Kidney (tissue), 13 donors: ENCODE measurements at regions not wholly inside any gene's neighbourhood (a gene's known extent, or its start where the extent isn't known, plus 50 kb on each side); places are given as distances from the start of the nearest gene placed in this dataset.

Source experiments
- DNase-seq, 5 donors: peaks; one replicate each; pipeline ENCODE4 v3.0.0-alpha.2; 2013 to 2020
- FAIRE-seq: peaks from 2 replicates; lab custom pipeline; 2012; peaks lifted over from hg19 to GRCh38; lab: Jason Lieb, UNC
- H3K27ac ChIP-seq, 2 donors: one replicate each; pipeline ENCODE4 v1.7.0; 2013; ENCODE audit warnings: low read depth in 2 of 2, low read length in 2 of 2, inconsistent platforms in 1 of 2
- H3K27me3 ChIP-seq: one replicate; pipeline ENCODE4 v1.7.1; 2013; ENCODE audit warnings: low read length, inconsistent platforms; ENCODE audit not compliant: control insufficient read depth, insufficient read depth
- H3K36me3 ChIP-seq, 3 donors: one replicate each; pipeline versions ENCODE4 v1.7.0 to v1.7.1; 2013; ENCODE audit warnings: low read length in 3 of 3, control low read depth in 1 of 3, inconsistent platforms in 1 of 3; ENCODE audit not compliant: insufficient read depth in 3 of 3, control insufficient read depth in 2 of 3
- H3K4me1 ChIP-seq, 3 donors: one replicate each; pipeline versions ENCODE4 v1.7.0 to v1.7.1; 2013; ENCODE audit warnings: low read length in 3 of 3, inconsistent platforms in 1 of 3, low read depth in 1 of 3; ENCODE audit not compliant: control insufficient read depth in 2 of 3, insufficient read depth in 2 of 3
- H3K4me3 ChIP-seq, 3 donors: one replicate each; pipeline versions ENCODE4 v1.7.0 to v1.8.1; 2013; ENCODE audit warnings: low read length in 3 of 3, control low read depth in 1 of 3, inconsistent platforms in 1 of 3
- H3K9ac ChIP-seq, 3 donors: one replicate each; pipeline versions ENCODE4 v1.7.0 to v1.7.1; 2013; ENCODE audit warnings: low read length in 3 of 3, control low read depth in 1 of 3, inconsistent platforms in 1 of 3
- H3K9me3 ChIP-seq, 3 donors: one replicate each; pipeline versions ENCODE4 v1.7.0 to v1.7.1; 2013; ENCODE audit warnings: low read length in 3 of 3, control low read depth in 1 of 3, inconsistent platforms in 1 of 3; ENCODE audit not compliant: control insufficient read depth in 2 of 3, insufficient read depth in 1 of 3
- intact Hi-C: fragments of 100-400 bp; cut with DNase I; formaldehyde crosslinking; loops from one replicate; pipeline ENCODE4 v1.11.1; 2022
- TF ChIP-seq, protein P1 (sequence below): IDR thresholded peaks from 3 replicates; pipeline ENCODE4 v1.5.1; 2012; ENCODE audit warnings: mild to moderate bottlenecking, moderate library complexity, borderline replicate concordance; ENCODE audit not compliant: insufficient read depth; ENCODE audit errors: extremely low read depth
- donor health status: control.
- donor health status: control.
- donor health status: control.
- donor health status: control.
- donor health status: control.
- donor health status: DM: yes; HTN: yes; CAD: no.
- donor health status: Normal renal cell carcinoma (clear cell type).

DNA sequence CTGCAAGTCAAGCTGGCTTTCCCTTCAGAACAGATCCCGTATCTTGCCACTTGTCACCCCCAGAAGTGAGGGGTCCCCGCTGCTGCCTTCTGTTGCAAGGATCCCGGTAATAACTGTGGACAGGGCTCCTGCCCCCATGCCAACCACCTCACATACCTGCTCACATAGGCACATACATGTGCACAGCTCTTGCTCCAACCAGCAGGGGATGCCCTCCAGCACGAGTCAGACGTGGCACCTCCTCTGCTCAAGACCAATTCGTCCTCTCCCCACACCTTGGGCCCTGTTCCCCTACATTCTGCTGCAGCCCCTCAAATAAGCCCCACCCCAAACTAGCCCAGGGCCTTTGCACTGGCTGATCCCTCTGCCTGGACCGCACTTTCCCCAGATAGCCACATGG is 163.3 kb downstream of the CRYBB2 start:
- TF ChIP-seq, protein P1, sequence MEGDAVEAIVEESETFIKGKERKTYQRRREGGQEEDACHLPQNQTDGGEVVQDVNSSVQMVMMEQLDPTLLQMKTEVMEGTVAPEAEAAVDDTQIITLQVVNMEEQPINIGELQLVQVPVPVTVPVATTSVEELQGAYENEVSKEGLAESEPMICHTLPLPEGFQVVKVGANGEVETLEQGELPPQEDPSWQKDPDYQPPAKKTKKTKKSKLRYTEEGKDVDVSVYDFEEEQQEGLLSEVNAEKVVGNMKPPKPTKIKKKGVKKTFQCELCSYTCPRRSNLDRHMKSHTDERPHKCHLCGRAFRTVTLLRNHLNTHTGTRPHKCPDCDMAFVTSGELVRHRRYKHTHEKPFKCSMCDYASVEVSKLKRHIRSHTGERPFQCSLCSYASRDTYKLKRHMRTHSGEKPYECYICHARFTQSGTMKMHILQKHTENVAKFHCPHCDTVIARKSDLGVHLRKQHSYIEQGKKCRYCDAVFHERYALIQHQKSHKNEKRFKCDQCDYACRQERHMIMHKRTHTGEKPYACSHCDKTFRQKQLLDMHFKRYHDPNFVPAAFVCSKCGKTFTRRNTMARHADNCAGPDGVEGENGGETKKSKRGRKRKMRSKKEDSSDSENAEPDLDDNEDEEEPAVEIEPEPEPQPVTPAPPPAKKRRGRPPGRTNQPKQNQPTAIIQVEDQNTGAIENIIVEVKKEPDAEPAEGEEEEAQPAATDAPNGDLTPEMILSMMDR, result no peak
- Histone ChIP-seq H3K9ac (no peak overlapping the region), H3K36me3 (peaks cover 0 to 5% (median 3%) of the 10 kb centered on the region in 3 donors), H3K27me3 (no peaks in the 10 kb centered on the region), H3K27ac (no peak overlapping the region), H3K9me3 (no peaks in the 10 kb centered on the region), H3K4me1 (peaks cover 0 to 31% (median 4%) of the 10 kb centered on the region in 3 donors), H3K4me3 (no peak overlapping the region)
- intact Hi-C loops, result no loop called here
- FAIRE-seq (no peak), DNase-seq (no peak)

DNA sequence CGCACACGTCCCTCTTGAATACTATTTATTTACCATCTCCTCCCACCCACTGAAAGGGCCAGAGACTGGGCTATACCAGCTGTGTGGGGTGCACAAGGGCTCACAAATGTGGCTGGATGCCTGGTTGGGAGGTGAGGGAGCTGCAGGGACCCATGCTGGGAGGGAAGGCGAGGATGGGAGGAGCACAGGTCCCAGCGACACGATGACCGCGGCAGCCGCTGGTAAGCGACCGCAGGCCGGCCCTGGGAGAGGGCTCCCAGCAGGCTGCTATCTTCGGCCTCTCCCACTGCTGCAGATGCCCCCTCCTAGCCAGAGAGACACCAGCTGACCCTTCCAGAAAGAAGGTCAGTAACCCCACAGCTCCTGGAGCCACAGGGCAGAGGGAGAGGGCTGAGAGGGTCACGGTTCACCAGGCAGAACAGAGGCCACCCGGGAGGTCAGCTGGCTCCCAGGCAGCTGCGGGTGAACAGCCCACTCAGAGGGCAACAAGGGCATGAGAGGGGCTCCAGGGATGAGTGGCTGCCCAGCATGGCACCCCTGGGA is 163.9 kb downstream of the CRYBB2 start:
- H3K27me3 ChIP-seq, result no peaks in the 10 kb centered on the region
- H3K4me3 ChIP-seq, result no peak overlapping the region
- no peaks in the 10 kb centered on the region for H3K9me3 ChIP-seq
- FAIRE-seq, result no peak
- peak in 2 of 5 donors; percentile 27 to 30 for DNase-seq
- H3K36me3 ChIP-seq, result peaks cover 0 to 5% (median 3%) of the 10 kb centered on the region in 3 donors
- H3K27ac ChIP-seq, result no peak overlapping the region
- no peak overlapping the region for H3K9ac ChIP-seq
- intact Hi-C loops, result no loop called here
- TF ChIP-seq, protein P1, result no peak
- H3K4me1 ChIP-seq, result peaks cover 0 to 31% (median 4%) of the 10 kb centered on the region in 3 donors

DNA sequence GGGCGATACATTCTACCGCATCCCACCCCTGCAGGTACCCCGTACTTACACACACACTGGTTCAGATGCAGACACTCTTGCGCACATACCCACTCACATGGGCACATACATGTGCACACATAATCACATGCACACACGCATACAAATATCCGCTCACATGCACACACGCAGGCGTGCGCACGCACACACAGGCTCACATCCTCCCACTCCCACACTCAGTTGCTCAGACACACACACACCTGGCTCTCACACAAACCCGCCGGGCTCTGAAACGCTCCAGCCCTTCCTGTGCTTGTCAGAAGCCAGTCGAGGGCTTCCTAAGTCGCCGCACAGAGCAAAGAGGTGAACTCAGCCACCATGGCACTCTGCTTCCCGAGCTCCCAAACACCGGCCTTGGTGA is 164.5 kb downstream of the CRYBB2 start:
- no peak overlapping the region for H3K9ac ChIP-seq
- H3K9me3 ChIP-seq, result no peaks in the 10 kb centered on the region
- FAIRE-seq (no peak), DNase-seq (peak in 1 of 5 donors; percentile 25)
- no peaks in the 10 kb centered on the region for H3K27me3 ChIP-seq
- H3K4me3 ChIP-seq, result no peak overlapping the region
- intact Hi-C loops, result no loop called here
- H3K4me1 ChIP-seq, result peaks cover 0 to 33% (median 4%) of the 10 kb centered on the region in 3 donors
- H3K36me3 ChIP-seq, result peaks cover 0 to 5% (median 0%) of the 10 kb centered on the region in 3 donors
- TF ChIP-seq, protein P1, result no peak
- no peak overlapping the region for H3K27ac ChIP-seq

DNA sequence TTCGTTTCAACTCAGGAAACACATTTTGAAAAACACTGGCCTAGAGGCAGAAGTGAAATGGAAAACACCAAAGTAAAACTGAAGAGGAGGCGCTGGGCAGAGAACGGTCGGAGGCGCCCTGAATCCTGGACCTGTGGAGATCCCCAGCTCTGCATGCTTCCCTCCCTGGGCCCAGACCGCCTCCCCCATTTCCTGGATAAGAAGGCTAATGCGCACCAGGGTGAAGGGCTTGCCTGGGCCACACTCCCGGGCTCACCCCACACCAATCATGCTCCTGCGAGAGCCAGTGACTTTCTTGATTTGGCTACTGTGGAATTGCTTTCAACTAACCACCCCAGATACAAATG is 167.1 kb downstream of the CRYBB2 start:
- TF ChIP-seq, protein P1, result no peak
- DNase-seq (no peak), FAIRE-seq (no peak)
- H3K9ac ChIP-seq, result no peak overlapping the region
- peaks cover 0 to 50% (median 6%) of the 10 kb centered on the region in 3 donors for H3K4me1 ChIP-seq
- H3K9me3 ChIP-seq, result no peaks in the 10 kb centered on the region
- intact Hi-C loops, result no loop called here
- no peaks in the 10 kb centered on the region for H3K36me3 ChIP-seq
- H3K27me3 ChIP-seq, result no peaks in the 10 kb centered on the region
- H3K4me3 ChIP-seq, result no peak overlapping the region
- no peak overlapping the region for H3K27ac ChIP-seq
